OCI-LY1 (cell line): ENCODE measurements at regions not wholly inside any gene's neighbourhood (a gene's known extent, or its start where the extent isn't known, plus 50 kb on each side); places are given as distances from the start of the nearest gene placed in this dataset.

Experiments used
- EZH2 ChIP-seq: fragments of 200-600 bp; sonication (generic), shearing (Covaris generic); IDR thresholded peaks from 2 replicates; pipeline ENCODE4 v1.8.0; 2017; ENCODE audit warnings: borderline replicate concordance, mixed run types, mild to moderate bottlenecking, antibody characterized with exemption, low read length, moderate library complexity, mixed read lengths
- TF ChIP-seq, protein P1 (sequence below): fragments of 200-600 bp; sonication (generic), shearing (Covaris generic); IDR thresholded peaks from 2 replicates; pipeline ENCODE4 v1.5.1; 2017; ENCODE audit warnings: mild to moderate bottlenecking, antibody characterized with exemption, low read length, moderate library complexity, mixed read lengths

DNA sequence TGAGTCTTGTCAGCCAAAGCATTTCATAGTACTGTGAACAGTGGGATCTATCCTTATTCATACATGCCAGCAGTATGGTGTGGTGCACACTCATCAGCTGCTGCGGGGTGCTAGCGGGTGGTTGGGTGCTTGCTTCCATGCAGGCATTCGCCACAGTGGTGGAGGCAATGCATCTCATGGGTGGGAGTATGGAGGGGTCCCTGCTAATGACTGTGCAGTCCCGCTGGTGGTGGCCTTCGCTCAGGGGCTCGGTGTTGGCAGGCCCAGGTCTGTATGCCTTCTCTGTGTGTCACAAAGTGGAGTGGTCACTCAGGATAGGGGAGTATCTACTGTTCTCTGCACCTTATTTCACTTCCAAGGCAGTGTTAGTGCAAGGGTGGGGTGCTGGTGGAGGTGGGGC lies 122.6 kb downstream of the POU3F4 start:
- TF ChIP-seq, protein P1, sequence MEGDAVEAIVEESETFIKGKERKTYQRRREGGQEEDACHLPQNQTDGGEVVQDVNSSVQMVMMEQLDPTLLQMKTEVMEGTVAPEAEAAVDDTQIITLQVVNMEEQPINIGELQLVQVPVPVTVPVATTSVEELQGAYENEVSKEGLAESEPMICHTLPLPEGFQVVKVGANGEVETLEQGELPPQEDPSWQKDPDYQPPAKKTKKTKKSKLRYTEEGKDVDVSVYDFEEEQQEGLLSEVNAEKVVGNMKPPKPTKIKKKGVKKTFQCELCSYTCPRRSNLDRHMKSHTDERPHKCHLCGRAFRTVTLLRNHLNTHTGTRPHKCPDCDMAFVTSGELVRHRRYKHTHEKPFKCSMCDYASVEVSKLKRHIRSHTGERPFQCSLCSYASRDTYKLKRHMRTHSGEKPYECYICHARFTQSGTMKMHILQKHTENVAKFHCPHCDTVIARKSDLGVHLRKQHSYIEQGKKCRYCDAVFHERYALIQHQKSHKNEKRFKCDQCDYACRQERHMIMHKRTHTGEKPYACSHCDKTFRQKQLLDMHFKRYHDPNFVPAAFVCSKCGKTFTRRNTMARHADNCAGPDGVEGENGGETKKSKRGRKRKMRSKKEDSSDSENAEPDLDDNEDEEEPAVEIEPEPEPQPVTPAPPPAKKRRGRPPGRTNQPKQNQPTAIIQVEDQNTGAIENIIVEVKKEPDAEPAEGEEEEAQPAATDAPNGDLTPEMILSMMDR = no peak
- no peak for TF ChIP-seq EZH2
